Endothelial cell (in vitro differentiated cells): ENCODE measurements at regions not wholly inside any gene's neighbourhood (a gene's known extent, or its start where the extent isn't known, plus 50 kb on each side); places are given as distances from the start of the nearest gene placed in this dataset.

Source experiments
- DNase-seq: peaks from one replicate; pipeline ENCODE4 v3.0.0; 2021; ENCODE audit warnings: low spot score
- H3K27ac Mint-ChIP-seq: one replicate; pipeline ENCODE4 v1.8.0; 2021; ENCODE audit warnings: mixed read lengths, inconsistent platforms; ENCODE audit not compliant: unreplicated experiment
- H3K27me3 Mint-ChIP-seq: one replicate; pipeline ENCODE4 v1.8.0; 2021; ENCODE audit warnings: mild to moderate bottlenecking, moderate library complexity, mixed read lengths, inconsistent platforms; ENCODE audit not compliant: unreplicated experiment
- H3K36me3 Mint-ChIP-seq: one replicate; pipeline ENCODE4 v1.8.0; 2021; ENCODE audit warnings: mild to moderate bottlenecking, low read depth, mixed read lengths, inconsistent platforms; ENCODE audit not compliant: unreplicated experiment
- H3K4me1 Mint-ChIP-seq: one replicate; pipeline ENCODE4 v1.8.0; 2021; ENCODE audit warnings: mild to moderate bottlenecking, mixed read lengths, inconsistent platforms; ENCODE audit not compliant: unreplicated experiment
- H3K4me3 Mint-ChIP-seq: one replicate; pipeline ENCODE4 v1.8.0; 2021; ENCODE audit warnings: mild to moderate bottlenecking, mixed read lengths, inconsistent platforms; ENCODE audit not compliant: unreplicated experiment
- H3K9me3 Mint-ChIP-seq: one replicate; pipeline ENCODE4 v1.8.0; 2021; ENCODE audit warnings: mixed read lengths, inconsistent platforms; ENCODE audit not compliant: unreplicated experiment
- TF ChIP-seq, protein P1 (sequence below): fragments of 200-600 bp; sonication (generic); IDR thresholded peaks from one replicate; pipeline ENCODE4 v1.5.0; 2021; ENCODE audit warnings: antibody characterized with exemption; ENCODE audit not compliant: unreplicated experiment

DNA sequence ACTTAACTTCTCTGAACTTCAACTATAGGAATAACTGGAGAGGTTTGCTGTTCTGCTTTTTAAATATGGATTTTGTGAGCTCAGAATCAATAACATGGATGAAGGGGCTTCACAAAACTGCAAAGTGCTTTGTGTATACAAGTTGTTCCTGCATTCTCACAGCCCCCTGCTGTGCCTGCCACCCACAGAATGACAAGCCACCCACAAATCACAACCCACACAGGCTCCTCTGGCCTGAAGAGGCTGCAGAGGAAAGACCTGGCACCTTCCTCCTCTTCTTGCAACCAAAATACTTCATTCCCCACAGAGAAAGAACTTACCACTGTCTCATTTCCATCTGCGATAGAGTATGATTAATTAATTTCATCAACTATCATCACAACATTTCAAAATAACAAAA, 106.7 kb upstream of the NHSL1 start:
- DNase-seq, result no peak
- TF ChIP-seq, protein P1, sequence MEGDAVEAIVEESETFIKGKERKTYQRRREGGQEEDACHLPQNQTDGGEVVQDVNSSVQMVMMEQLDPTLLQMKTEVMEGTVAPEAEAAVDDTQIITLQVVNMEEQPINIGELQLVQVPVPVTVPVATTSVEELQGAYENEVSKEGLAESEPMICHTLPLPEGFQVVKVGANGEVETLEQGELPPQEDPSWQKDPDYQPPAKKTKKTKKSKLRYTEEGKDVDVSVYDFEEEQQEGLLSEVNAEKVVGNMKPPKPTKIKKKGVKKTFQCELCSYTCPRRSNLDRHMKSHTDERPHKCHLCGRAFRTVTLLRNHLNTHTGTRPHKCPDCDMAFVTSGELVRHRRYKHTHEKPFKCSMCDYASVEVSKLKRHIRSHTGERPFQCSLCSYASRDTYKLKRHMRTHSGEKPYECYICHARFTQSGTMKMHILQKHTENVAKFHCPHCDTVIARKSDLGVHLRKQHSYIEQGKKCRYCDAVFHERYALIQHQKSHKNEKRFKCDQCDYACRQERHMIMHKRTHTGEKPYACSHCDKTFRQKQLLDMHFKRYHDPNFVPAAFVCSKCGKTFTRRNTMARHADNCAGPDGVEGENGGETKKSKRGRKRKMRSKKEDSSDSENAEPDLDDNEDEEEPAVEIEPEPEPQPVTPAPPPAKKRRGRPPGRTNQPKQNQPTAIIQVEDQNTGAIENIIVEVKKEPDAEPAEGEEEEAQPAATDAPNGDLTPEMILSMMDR, result no peak
- peaks cover 3% of the 10 kb centered on the region for H3K27me3 Mint-ChIP-seq
- H3K9me3 Mint-ChIP-seq, result no peaks in the 10 kb centered on the region
- peaks cover 8% of the 10 kb centered on the region for H3K4me1 Mint-ChIP-seq
- no peaks in the 10 kb centered on the region for H3K36me3 Mint-ChIP-seq
- no peak overlapping the region for H3K27ac Mint-ChIP-seq
- H3K4me3 Mint-ChIP-seq, result no peak overlapping the region

- DNase-seq, result no peak
- peaks cover 8% of the 10 kb centered on the region for H3K4me1 Mint-ChIP-seq
- H3K27ac Mint-ChIP-seq, result no peak overlapping the region
- H3K36me3 Mint-ChIP-seq, result no peaks in the 10 kb centered on the region
- TF ChIP-seq, protein P1, result no peak
- H3K4me3 Mint-ChIP-seq, result no peak overlapping the region
- peaks cover 3% of the 10 kb centered on the region for H3K27me3 Mint-ChIP-seq
- H3K9me3 Mint-ChIP-seq, result no peaks in the 10 kb centered on the region
Observed at GRCh38 chr6:138607478-138608433, 108.5 kb upstream of the NHSL1 start.

GRCh38 chr6:138608896-138609295, 109.6 kb upstream of the NHSL1 start:
- TF ChIP-seq, protein P1, result no peak
- H3K27me3 Mint-ChIP-seq, result peaks cover 3% of the 10 kb centered on the region
- H3K9me3 Mint-ChIP-seq, result no peaks in the 10 kb centered on the region
- no peak for DNase-seq
- no peaks in the 10 kb centered on the region for H3K36me3 Mint-ChIP-seq
- peaks cover 8% of the 10 kb centered on the region for H3K4me1 Mint-ChIP-seq
- no peak overlapping the region for H3K27ac Mint-ChIP-seq
- no peak overlapping the region for H3K4me3 Mint-ChIP-seq

DNA sequence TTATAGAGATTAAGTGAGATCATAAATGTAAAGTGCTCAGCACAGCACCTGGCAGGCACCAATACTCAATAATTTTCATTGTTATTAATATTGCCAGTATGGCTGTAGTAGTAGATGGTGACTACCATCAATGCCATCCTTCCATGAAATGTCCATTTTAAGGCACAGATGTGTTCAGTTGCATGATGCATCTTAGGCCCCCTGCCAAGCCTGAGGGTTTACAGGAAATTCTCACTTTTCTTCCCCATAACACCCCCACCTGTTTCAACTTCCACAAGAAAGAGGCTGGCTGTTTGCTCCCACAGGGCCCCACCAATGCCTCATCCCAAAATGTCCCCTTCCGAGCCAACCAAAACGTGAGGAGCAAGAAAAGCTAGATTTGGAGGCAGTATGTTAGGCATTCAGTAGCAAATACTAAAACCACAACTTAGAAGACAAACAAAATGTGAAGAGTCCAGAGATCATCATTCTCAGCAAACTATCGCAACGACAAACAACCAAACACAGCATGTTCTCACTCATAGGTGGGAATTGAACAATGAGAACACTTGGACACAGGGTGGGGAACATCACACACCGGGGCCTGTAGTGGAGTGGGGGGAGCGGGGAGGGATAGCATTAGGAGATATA, 110.6 kb upstream of the NHSL1 start:
- peaks cover 5% of the 10 kb centered on the region for H3K27me3 Mint-ChIP-seq
- H3K4me3 Mint-ChIP-seq, result no peak overlapping the region
- no peak for DNase-seq
- TF ChIP-seq, protein P1, result no peak
- no peaks in the 10 kb centered on the region for H3K36me3 Mint-ChIP-seq
- H3K4me1 Mint-ChIP-seq, result peaks cover 11% of the 10 kb centered on the region
- H3K9me3 Mint-ChIP-seq, result no peaks in the 10 kb centered on the region
- H3K27ac Mint-ChIP-seq, result no peak overlapping the region

DNA sequence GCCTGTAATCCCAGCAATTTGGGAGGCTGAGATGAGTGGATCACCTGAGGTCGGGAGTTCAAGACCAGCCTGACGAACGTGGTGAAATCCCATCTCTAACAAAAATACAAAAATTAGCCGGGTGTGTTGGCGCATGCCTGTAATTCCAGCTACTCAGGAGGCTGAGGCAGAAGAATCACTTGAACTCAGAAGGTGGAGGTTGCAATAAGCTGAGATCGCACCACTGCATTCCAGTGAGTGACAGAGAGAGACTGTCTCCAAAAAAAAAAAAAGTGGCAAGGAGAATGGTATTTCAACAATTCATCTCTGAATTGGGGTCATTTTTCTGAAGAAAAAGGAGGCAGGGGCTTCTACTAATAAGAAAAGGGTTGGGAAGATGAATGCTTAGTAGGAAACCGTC, 111.5 kb upstream of the NHSL1 start:
- TF ChIP-seq, protein P1, result no peak
- Mint-ChIP-seq H3K4me1 (peaks cover 11% of the 10 kb centered on the region), H3K9me3 (no peaks in the 10 kb centered on the region), H3K36me3 (no peaks in the 10 kb centered on the region), H3K4me3 (no peak overlapping the region), H3K27ac (no peak overlapping the region), H3K27me3 (peaks cover 5% of the 10 kb centered on the region)
- no peak for DNase-seq
